ENCODE measurements at regions not wholly inside any gene's neighbourhood (a gene's known extent, or its start where the extent isn't known, plus 50 kb on each side); places are given as distances from the start of the nearest gene placed in this dataset.
"Not testable (repeated sequence)": the region's sequence is repeated elsewhere in the genome, so short reads cannot be mapped to it uniquely, and the experiment has no call there.

GRCh38 chr11:38446336-38446735 lies 1848.3 kb upstream of the RAG2 start:
- no peak for DNase-seq (ENCODE audit: low read depth in 2 of 2)

GRCh38 chr11:38438091-38438490 lies 1840.1 kb upstream of the RAG2 start:
- no peak for DNase-seq (ENCODE audit: low read depth in 2 of 2)

GRCh38 chr11:38425578-38425977 lies 1827.5 kb upstream of the RAG2 start:
- no peak for DNase-seq (ENCODE audit: low read depth in 2 of 2)

- DNase-seq (ENCODE audit: low read depth in 2 of 2), result no peak
These were observed 1825.0 kb upstream of the RAG2 start for GRCh38 chr11:38423042-38423441.

GRCh38 chr11:38416141-38416540 lies 1818.1 kb upstream of the RAG2 start:
- DNase-seq (ENCODE audit: low read depth in 2 of 2), result no peak

GRCh38 chr11:38411149-38411548 lies 1813.1 kb upstream of the RAG2 start:
- no peak for DNase-seq (ENCODE audit: low read depth in 2 of 2)

- no peak for DNase-seq (ENCODE audit: low read depth in 2 of 2)
These were observed 1804.0 kb upstream of the RAG2 start for GRCh38 chr11:38402063-38402462.

- DNase-seq (ENCODE audit: low read depth in 2 of 2), result no peak
These were observed 1794.1 kb upstream of the RAG2 start for GRCh38 chr11:38392176-38392575.

GRCh38 chr11:38384568-38384967 lies 1786.5 kb upstream of the RAG2 start:
- no peak for DNase-seq (ENCODE audit: low read depth in 2 of 2)

GRCh38 chr11:38365274-38365673 lies 1767.2 kb upstream of the RAG2 start:
- no peak for DNase-seq (ENCODE audit: low read depth in 2 of 2)

GRCh38 chr11:38356255-38356654 lies 1758.2 kb upstream of the RAG2 start:
- no peak for DNase-seq (ENCODE audit: low read depth in 2 of 2)

GRCh38 chr11:38345286-38345685 lies 1747.2 kb upstream of the RAG2 start:
- DNase-seq (ENCODE audit: low read depth in 2 of 2), result no peak

GRCh38 chr11:38341612-38342011 lies 1743.6 kb upstream of the RAG2 start:
- DNase-seq (ENCODE audit: low read depth in 2 of 2), result not testable (repeated sequence)

- DNase-seq (ENCODE audit: low read depth in 2 of 2), result no peak
These were observed 1741.9 kb upstream of the RAG2 start for GRCh38 chr11:38339835-38340440.

GRCh38 chr11:38338022-38338421 lies 1740.0 kb upstream of the RAG2 start:
- not testable (repeated sequence) for DNase-seq (ENCODE audit: low read depth in 2 of 2)

- no peak for DNase-seq (ENCODE audit: low read depth in 2 of 2)
These were observed 1734.0 kb upstream of the RAG2 start for GRCh38 chr11:38332046-38332445.

- DNase-seq (ENCODE audit: low read depth in 2 of 2), result no peak
These were observed 1732.5 kb upstream of the RAG2 start for GRCh38 chr11:38330578-38330977.

- DNase-seq (ENCODE audit: low read depth in 2 of 2), result no peak
These were observed 1726.1 kb upstream of the RAG2 start for GRCh38 chr11:38323961-38324761.

GRCh38 chr11:38315151-38315550 lies 1717.1 kb upstream of the RAG2 start:
- no peak for DNase-seq (ENCODE audit: low read depth in 2 of 2)

GRCh38 chr11:38307455-38307854 lies 1709.4 kb upstream of the RAG2 start:
- DNase-seq (ENCODE audit: low read depth in 2 of 2), result no peak

- DNase-seq (ENCODE audit: low read depth in 2 of 2), result no peak
These were observed 1707.6 kb upstream of the RAG2 start for GRCh38 chr11:38305682-38306081.

GRCh38 chr11:38304926-38305325 lies 1706.9 kb upstream of the RAG2 start:
- no peak for DNase-seq (ENCODE audit: low read depth in 2 of 2)

GRCh38 chr11:38302564-38302963 lies 1704.5 kb upstream of the RAG2 start:
- no peak for DNase-seq (ENCODE audit: low read depth in 2 of 2)

GRCh38 chr11:38300570-38300969 lies 1702.5 kb upstream of the RAG2 start:
- no peak for DNase-seq (ENCODE audit: low read depth in 2 of 2)
